TTC549 (cell line): ENCODE measurements at regions not wholly inside any gene's neighbourhood (a gene's known extent, or its start where the extent isn't known, plus 50 kb on each side); places are given as distances from the start of the nearest gene placed in this dataset.
A peak's percentile ranks its signal among the peaks of the same experiment; 100 is the strongest.
"Not testable (repeated sequence)": the region's sequence is repeated elsewhere in the genome, so short reads cannot be mapped to it uniquely, and the experiment has no call there.

Experiments used
- FAIRE-seq: peaks from 2 replicates; lab custom pipeline; 2012; peaks lifted over from hg19 to GRCh38; lab: Jason Lieb, UNC

DNA sequence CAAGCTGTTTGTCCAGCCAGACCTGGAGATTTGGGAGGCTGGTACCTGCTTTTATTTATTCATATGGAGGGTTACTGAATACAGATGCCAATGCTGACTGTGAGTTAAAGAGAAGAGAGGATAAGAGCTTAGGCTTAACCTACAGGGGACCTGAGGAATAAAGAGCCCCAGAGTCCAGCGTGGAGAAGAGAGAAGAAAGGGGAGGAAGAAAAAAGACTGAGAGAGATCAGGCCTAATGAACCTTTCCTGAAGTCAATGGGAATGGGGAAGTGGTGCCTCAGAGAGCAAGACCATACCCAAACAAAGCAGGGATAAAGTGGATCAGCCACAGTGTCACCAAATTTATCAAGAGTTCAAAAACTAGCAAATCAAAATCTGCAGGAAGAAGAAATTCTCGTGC, 348.6 kb upstream of the KCNH7 start:
- no peak for FAIRE-seq

DNA sequence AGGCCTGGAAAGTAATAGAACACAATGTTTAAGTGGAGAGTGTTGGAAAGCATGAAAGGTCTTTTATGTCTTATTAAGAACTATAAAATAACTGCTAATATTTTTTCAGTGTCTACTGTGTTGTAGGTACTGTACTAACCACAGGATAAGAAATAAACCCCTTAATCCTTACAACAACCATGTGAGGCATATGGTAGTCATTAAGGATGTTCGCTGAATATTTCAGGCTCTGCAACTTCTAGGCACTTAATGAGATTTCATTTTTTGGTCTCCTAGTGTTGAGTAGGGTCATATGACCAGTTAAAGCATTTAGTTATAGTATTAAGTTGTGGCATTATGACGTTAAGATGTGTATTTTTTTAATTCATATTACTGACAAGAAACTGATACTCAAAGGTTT, 346.6 kb upstream of the KCNH7 start:
- FAIRE-seq = no peak

DNA sequence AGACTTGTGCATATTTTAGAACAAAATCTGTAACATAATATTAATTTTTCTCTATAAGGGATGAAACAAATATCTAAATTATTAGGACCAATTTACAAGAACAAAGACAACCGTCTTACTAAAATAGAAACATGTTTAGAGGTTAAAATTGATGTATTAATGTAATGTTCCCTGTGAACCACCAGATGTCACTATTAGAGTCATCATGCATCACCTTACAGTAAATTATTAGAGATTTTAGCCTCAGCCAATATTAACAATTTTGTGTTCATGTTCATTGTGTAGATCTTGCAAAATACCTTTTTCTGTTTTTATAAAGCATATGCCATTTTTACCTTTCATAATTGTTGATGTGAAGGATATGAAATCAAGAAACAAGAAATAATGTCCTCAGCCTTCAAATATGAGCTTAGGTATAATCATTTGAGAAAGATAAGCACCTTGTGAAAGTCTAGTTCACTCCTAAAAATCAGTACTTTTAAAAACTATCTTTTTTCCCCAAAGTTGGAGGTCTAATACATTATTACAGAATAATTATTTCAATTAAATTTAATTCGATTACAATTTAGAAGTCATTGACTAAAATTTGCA, 344.3 kb upstream of the KCNH7 start:
- peak; percentile 87 for FAIRE-seq

DNA sequence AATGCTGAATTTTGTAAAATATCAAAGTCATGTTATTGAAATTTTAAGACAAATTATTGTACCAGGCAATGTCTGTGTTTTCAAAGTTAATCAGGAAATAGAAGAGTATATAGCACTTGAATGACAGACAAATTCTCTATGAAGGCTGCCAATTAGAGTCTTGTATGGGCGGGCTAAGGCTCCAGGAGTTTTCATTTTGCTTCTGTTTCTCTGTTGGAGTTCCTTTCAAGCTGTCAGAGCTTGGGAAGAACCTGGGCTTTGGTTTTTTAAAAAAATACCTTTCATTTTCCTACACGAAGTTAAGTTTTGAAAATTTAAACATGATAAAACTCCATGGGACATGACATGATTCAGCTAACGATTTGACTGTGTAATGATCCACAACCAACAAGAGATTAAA, 339.0 kb upstream of the KCNH7 start:
- no peak for FAIRE-seq

DNA sequence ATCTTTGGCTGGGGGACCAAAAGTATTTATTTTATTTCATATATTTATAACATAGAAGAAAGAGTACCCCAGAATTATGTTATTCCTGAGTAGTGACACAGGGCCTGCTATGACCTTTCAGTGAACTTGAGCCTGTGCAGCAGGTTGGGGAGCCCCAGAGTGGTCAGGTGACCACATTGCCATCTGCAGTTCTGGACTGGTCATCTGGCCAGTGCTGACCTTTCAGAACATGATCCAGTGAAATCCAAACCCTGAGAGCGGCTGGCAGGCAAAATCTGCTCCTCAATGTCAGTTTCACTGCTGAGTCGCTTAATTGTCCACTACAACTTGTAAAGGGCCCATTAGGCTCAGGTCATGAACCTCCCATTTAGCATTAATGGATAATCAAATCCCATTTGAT, 336.7 kb upstream of the KCNH7 start:
- no peak for FAIRE-seq

DNA sequence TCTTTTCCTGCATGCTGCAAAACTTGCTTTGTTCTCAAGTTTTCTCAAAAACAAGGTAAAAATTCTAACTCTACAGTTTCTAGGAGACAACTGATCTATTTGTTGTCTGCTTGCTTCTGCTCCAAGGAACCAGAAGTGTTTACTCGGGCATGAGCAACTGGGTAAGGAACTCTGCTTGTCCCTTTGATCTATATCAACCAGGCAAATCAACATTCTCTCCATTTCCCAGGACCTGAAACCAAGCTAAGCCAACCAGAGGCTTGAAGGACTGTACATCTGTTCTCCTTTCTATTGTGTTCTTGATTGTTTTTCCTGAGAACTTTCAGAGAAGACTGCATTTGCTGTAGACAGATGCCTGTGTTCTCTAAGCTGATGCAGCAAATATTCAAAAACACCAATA, 335.0 kb upstream of the KCNH7 start:
- no peak for FAIRE-seq

DNA sequence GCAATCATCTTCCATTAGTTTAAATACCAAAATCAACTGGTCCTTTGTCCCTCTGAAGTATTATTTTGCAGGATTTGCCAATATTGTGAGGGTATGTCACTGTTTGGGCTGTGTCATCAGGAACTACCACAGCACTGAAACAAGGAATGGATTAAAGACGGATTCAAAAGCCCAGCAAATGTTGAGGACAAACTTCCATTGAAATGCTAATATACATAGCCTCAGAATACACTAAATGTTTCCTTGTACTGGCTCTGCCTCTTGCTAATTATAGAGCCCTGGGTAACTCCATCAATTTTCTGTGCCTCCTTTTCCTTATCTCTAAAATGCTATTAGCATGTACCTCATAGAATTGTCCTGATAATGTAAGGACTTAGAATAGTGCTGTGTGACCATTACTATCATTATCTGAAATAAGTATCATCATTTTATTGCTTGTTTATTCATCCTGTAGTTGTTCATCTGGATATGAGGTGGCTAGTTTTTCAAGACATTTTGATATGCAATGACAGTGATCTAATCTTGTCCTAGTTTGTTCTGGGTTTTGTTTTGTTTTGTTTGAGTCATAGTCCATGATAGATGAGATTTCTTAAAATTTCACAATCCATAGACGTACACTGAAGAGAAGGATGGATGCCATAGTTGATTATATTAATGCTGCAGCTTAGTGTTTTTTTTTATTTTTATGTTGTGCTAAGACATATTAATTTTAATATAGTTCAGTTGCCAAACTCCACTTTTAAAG, 333.4 kb upstream of the KCNH7 start:
- no peak for FAIRE-seq

DNA sequence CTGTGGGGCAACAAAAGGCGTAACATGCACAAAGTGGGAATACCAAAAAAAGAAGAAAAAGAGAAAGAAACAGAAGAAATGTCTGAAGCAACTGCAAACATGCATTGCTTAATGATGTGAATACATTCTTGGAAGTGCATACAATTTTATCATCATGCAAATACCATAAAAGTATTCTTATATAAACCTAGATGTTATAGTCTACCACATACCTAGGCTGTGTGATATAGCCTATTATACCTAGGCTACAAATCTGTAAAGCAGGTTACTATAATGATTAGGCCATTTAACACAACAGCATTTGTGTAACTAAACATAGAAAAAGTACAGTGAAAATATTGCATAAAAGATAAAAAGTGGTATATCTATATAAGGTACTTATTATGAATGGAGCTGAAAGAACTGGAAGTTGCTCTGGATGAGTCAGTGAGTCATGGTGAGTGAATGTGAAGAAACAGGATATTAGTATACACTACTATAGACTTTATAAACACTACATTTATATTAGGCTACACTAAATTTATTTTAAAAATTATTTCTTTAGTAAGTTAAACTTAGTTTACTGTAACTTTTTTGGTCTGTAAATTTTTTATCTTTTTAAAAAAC, 319.4 kb upstream of the KCNH7 start:
- FAIRE-seq = no peak

DNA sequence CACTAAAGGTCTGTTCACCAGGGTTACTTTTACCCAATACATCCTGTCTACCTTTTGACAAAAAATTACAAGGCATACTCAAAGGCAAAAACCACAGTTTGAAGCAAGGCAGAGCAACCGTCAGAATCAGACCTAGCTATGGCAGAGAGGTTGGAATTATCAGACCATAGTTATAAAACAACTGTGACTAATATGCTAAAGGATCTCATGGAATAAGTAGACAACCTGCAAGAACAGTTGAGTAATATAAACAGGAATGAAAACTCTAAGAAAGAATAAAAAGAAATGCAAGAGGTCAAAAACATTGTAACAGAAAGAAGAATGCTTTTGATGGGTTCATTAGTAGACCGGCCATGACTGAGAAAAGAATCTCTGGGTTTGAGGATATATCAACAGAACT, 318.8 kb upstream of the KCNH7 start:
- FAIRE-seq = no peak

DNA sequence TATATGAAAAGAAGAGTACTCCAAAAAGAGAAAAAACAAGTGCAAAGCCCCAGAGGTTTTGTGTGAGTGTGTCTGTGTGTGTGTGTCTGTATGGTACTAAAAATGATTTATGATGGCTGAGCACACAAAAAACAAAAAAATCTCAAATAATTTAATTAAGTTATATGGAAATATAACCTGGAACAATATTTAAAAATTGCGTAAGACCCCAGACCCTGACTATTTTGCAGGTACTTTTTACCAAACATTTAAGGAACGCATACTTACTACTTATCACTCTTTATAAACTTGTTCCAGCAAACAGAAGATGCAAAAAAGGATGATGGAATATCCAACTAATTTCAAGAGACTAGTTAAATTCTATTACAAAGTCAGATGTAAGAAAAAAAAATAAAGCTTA, 317.4 kb upstream of the KCNH7 start:
- no peak for FAIRE-seq

DNA sequence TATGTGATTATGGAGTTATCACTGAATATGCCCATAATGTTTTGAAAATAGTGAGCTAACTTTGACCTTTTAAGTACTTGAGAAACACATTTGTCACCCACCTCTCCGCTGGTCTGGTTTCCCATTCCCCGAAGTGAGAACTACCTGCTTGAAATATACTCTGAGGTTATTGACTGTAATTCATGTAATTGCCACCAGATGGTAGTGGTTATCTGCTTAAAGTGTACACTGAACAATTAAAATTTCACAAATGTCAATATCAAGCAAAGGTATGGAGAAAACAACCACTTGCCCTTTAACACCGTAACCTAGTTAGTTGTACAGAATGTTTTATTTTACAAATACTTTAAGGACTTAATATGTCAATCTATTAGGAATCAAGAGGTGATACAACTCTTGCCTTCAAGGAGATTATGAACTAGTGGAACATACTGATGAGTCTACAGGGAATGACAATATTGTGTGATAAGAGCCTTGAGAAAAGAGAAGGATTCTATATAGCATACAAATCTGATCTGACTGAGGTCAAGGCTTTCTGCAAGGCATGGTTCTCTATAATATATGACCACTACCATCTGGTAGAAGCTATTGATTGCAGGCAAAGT, 316.8 kb upstream of the KCNH7 start:
- FAIRE-seq = peak; percentile 60

DNA sequence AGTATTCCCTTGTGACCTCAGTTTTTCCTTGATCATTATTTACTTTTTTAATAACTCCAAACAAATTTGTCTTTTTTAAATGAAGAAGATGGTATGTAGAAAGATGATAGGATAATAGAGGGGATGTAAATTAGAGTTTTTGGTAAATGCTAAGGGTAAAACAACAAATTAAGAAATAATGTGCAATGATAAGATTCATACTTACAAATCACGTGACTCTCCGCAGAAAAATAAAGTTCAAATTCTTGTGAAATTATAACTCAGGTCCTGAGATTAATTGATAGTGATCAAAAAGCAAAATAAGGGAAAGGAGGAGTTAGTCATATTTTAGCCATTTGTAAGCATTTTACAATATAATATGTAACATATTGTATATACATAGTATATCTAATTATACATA, 304.1 kb upstream of the KCNH7 start:
- no peak for FAIRE-seq

DNA sequence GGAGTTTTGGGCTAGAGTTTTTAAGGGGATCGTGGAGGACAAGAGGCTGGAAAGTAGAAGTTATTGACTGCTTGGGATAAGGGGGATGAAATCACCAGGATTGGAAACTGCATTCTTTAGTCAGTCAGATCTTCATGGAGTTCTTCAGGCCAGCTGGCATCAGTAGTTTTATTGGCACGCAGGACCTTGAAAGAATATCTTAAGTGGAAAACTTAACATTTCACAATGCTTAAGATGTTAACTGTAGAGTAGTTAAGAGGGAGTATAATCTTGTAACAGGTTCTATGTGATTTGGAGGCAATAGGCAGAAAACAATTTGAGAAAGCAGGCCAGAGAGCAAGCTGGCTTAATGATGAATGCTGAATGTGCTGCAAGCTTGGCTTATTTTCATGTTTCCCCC, 300.4 kb upstream of the KCNH7 start:
- FAIRE-seq = no peak

DNA sequence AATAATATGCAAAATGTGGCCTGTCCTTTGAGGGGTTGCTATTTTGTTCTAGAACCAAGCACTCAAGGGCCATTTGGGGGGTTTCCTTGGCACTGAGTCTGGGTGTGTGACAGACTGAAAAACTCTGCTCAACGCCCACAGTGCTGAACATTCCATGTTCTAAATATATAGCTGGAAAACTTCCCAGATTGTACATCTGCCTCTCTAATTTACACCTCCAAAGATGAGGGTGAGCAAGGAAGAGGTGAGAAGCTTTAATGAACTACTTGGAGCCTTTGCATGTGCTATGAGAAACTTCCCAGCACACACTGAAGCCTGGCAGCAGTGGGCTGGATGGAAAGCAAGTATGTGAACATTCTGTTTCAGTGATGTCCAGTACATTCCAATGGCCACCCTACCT, 296.7 kb upstream of the KCNH7 start:
- no peak for FAIRE-seq

DNA sequence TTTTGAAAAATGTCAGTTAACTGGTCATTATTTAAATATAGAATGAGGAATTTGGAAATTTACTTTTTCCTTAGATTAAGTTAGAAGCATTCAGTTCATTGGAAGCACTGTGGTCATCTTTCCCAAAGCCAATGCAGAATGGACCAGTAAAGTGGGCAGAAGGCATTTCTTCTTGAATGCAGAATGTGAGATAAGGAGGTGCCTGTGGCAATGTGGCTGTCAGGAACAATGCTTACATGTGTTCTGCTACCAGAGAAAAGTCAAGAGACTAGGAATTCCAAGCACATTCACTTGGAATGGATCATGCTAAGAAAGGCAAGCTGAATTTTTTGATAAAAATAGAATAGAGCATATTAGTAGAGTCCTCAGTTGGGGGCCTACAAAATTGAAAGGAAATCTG, 295.0 kb upstream of the KCNH7 start:
- no peak for FAIRE-seq

DNA sequence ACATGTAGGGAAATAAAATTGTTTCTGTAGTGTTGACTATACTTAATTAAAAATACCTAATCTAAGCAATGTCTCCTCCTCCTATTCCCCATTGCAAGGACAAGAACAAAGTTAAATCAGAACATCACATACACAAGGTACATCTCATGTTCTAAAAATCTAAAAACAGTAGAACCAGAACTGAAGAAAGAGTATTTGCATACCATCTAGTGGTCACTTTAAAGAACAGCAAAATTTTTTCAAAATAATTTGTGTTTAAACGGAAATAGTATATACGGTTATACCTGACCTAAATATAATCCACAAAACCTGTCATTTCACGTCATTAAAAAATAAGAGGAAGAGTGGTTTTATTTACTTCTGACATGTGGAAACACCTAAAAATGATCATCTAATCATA, 294.3 kb upstream of the KCNH7 start:
- peak; percentile 91 for FAIRE-seq

DNA sequence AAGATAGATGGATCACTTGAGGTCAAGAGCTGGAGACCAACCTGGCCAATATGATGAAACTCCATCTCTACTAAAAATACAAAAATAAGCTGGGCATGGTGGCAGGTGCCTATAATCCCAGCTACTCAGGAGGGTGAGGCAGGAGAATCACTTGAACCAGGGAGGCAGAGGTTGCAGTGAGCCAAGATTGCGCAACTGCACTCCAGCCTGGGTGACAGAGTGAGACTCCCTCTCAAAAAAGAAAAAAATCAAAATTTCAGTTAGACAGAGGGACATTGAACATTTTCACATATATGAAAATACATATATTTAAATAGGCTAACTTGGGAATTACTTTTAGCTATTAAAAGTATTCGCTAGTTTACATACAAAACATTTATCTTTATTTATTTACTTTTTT, 293.6 kb upstream of the KCNH7 start:
- FAIRE-seq = not testable (repeated sequence)

DNA sequence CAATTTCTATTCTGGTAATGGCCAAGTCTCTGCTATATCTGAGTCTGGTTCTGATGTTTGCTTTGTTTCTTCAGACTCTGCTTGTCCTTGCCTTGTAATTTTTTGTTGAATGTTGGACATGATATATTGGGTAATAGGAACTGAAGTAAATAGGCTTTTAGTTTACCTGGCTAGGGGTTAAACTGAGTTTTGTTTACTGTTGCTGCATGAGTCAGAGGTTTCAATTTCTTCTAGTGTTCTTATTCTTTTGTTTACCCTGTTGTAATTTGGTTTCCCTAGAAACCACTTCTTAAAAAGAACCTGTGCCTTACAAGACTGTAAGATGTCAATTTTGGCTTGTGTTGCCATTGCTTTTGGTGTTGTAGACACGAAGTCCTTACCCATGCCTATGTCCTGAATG, 285.0 kb upstream of the KCNH7 start:
- FAIRE-seq = no peak

DNA sequence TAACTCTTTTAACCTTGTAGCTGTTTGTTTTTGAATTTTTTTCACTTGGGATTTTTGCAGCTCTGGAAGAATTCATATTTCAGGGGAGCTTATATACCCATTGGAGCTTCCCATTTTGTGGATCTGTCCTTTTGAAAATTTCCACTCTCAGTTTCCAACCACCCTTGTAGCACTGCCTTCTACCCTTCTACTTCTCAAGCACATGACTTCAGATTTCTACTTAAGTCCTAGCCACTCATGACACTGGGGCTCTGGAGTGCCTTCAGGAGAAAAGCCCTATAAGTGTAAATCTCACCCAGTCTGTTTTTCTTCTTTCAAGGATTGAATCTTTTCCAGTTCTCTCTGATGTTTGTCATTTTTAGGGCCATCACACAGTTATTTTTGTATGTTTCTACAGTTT, 283.7 kb upstream of the KCNH7 start:
- no peak for FAIRE-seq

DNA sequence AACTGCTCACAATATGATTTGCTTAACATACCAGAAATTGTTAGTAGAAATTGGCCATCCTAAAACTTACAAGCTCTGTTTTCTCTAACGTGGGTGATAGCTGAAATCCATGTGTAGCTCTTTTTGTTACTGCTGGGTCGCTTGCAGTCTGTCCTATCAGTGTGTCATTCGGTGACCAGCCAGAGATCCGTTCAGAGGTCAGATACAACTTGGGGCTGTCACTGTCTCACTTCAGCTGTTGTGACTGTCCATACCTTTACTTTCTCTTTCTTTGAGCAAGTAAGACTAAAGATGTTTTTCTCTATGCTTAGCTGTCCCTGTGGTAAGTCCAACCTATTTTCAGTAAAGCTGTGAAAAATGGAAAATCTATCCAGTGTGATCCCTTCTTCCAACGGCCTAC, 282.9 kb upstream of the KCNH7 start:
- no peak for FAIRE-seq

DNA sequence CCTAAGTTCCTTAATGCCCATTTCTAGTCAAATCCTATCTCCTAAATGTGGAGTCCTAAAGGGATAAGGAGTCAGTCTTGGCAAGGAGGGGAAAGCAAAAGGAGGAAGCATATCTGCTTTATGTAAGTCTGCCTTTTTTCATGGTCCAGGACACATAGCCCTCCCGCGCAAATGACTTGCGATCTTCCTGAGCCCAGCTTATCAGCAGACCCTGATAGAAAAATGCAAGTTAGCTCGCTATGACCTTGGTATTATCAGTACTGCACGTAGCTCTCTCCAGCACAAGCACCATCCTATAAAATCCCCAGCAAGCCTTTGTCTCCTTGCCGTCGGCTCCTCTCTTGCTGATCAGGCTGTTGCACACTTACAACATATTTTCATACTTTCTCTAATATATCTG, 281.4 kb upstream of the KCNH7 start:
- FAIRE-seq = no peak

DNA sequence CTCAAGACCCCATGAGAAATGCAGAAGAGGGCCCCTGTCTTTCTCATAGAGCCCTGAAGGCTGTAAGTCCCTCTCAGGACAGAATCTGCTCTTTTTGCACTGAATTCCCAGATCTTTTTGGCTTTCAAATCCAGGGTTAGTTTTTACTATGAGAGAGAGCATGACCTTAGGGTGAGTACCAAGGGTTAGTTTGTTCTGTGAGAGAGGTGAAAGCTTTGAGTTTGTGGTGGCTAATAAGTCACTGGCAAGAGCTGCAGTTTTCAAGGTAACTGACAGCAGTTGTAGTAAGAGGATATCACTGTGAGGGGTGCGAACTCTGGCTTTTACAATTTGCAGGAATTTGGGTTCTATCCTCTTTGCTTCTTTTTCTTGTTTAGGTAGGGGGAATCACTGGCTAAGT, 248.4 kb upstream of the KCNH7 start:
- FAIRE-seq = no peak

DNA sequence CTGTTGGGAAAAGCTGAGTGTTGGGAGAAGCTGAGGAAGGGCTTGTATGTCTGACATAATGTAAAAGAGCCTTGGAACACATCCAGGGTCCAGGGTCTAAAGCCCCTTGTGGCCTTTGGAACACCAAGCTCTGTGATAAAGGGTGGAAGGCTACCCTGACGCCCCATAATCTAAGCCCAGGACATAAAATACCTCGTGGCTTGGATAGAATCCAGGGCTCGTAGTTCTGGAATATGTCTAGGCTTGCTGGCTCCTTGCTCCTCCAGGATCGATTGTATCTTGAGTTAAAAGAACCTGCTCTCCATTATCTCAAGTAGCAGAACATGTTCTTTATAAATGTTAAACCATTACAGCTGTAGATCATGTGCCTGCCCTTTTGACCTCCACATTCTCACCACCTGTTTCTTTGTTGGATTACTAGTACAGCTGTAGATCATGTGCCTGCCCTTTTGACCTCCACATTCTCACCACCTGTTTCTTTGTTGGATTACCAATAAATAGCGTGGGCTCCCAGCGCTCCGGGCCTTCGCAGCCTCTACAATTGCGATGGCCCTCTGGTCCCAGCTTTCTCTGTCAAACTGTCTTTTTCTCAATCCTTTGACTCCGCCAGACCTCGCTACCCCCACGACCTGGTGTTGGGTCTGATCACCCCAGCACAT, 246.9 kb upstream of the KCNH7 start:
- not testable (repeated sequence) for FAIRE-seq
